RKO (cell line): ENCODE measurements at regions not wholly inside any gene's neighbourhood (a gene's known extent, or its start where the extent isn't known, plus 50 kb on each side); places are given as distances from the start of the nearest gene placed in this dataset.
"Not testable (repeated sequence)": the region's sequence is repeated elsewhere in the genome, so short reads cannot be mapped to it uniquely, and the experiment has no call there.

Source experiments
- DNase-seq: peaks from one replicate; pipeline ENCODE4 v3.0.0-alpha.2; 2016; ENCODE audit warnings: low spot score

DNA sequence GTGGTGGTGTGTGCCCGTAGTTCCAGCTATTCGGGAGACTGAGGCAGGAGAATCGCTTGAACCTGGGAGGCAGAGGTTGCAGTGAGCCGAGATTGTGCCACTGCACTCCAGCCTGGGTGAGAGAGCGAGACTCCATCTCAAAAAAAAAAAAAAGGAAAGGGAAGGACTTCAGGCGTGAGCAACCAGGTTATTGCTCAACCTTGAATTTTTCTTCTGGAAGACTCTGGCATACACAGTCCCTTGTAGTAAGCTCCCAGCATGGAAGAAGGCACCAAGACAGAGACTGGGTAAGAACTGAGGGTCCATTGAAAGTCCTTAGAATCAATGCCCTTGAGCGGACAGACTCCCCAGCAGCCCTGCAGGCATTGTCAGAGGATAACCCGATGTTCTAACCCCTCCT, 75.0 kb downstream of the C9orf50 start:
- not testable (repeated sequence) for DNase-seq

DNA sequence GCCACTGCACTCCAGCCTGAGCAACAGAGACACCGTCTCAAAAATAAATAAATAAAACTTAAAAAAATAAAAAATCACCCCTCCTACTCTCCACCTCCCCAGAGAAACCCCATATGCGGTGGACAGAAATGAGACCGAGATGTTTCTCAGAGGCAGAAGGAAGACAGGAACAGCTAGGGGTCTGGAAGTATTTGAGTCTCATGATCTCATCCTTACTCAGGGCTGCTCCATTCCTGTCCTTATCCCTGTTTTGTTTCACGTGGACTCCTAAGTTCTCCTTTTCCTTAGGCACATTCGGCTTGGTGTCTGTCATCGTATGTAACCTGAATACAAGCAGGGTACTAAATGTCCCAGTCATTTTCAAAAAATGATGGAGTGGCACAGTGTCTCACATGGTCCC, 76.1 kb downstream of the C9orf50 start:
- DNase-seq, result no peak

DNA sequence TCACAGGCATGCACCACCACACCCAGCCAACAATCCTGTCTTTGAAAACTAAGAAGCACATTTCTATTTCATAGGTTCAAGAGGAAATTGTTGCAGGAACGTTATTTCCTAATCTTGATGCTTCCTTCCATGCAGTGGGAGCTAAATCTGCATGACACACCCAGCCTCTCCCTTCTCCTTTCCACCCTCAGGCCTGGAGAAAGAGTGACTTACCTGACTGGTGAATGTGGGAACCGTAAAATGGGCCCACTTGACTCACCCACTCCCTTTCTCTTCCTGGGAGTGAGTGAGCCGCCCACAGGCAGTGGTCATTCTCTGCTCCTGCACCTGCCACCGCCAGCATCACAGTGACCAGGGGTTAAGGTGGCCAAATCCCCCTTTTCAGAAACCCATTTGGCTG, 78.2 kb downstream of the C9orf50 start:
- DNase-seq, result no peak

DNA sequence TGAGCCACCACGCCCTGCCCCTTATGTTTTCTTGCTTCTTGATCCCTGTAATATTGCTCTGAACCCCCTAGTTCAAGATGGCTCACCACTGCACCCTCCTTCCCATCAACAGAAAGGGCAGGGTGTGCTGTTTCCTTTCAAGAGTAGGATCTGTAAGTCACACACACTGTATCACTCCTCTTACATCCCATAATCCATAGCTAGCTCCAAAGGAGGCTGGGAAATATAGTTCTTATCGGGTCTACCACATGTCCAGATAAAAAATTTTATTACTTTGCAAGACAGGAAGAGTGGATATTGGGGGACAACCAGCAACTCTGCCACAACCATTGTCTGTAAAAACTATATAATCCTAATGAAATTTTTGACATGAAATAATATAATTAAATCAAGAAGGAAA, 79.6 kb downstream of the C9orf50 start:
- no peak for DNase-seq

DNA sequence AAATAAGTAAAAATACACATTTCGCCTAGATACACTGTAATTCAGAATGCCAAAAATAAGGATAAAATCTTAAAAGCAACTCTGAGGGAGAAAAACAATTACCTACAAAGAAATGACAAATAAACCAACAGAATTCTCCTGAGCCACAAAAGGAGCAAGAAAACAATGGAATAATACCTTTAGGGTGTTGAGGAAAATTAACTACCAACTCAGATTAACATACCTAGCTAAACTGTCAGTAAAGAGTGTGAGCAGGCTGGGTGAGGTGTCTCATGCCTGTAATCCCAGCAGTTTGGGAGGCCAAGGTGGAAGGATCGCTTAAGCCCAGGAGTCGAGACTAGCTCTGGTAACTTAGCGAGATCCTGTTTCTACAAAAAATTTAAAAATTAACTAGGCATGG, 81.5 kb downstream of the C9orf50 start:
- no peak for DNase-seq

DNA sequence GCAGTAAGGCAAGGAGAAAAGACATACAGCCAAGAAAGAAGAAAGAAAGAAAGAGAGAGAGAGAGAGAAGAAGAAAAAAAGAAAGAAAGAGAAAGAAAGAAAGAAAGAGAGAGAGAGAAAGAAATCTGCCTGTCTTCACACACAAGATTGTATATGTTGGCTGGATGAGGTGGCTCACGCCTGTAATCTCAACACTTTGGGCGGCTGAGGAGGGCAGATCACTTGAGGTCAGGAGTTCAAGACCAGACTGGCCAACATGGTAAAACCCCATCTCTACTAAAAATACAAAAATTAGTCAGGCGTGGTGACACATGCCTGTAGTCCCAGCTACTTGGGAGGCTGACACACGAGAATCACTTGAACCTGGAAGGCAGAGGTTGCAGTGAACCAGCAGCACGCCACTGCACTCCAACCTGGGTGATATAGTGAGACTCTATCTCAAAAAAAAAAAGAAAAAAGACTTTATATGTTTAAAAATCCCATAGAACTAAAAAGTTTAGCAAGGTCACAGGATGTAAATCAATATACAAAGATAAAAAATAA, 89.0 kb downstream of the C9orf50 start:
- DNase-seq, result not testable (repeated sequence)

DNA sequence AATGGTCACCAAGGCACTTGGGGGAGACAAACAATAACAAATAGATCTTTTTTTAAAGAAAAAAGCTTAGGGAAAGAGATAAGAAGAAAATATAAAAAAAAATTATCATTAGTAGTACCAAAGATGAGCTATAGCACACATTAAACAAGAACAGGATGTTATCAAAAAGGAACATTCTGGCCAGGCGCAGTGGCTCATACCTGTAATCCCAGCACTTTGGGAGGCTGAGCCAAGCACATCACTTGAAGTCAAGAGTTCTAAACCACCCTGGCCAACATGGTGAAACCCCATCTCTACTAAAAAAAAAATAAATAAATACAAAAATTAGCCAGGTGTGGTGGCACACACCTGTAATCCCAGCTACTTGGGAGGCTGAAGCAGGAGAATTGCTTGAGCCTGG, 92.9 kb downstream of the C9orf50 start:
- DNase-seq, result not testable (repeated sequence)

DNA sequence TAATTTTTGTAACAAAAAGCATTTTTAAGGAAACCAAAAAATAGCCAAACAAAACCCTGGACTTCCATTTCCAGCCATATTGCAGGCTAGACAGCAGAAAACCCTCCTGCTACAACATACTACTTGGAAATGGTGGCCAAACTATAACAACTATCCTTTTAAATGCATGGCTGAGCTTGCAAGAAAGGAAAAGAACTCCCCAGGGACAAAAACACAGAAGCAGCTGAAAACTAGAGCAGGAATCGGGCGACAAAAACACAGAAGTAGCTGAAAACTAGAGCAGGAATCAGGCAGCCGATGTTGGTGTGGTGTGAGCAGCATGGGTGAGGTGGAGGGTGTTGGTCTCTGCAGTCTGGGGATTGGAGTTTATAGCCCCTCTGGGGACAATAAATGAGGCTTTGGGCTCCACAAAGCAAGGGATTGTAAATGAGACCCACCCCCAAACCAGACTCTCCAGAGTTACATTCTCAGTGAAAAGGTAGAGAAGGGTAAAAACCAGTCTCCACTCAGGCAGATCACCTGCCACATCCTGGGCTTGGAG, 95.2 kb downstream of the C9orf50 start:
- DNase-seq, result no peak

DNA sequence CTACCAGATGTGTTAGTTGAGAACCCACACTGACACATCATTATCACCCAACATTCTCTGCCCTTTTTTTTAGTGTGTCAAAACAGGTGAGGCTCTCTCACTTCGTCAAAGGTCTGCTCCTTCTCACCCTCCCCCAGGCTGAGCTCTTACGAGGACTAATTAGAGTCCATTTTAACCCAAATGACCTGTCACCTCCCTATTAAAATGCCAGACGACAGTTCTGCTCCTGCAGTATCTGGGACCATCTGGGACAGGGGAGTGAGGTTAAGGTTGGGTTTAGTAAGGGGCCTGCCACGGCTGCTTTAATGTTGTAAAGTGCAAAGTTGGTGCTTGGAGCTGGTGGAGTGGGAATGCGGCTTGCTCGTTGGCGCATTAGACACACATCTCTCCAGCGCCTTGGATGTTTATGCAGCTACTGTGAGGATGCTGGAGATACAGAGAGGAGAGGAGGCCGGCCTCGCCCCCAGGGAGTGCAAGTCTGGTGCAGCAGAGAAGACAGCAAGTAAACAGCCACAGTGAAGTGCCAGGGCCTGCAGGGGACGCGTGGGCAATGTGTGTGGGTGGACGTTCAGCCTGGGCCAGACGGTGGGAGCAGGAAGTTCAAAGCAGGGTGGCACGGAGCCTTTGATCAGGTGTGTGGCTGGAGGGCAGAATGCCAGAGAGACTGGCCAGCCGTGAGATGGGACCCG, 96.2 kb downstream of the C9orf50 start:
- DNase-seq, result no peak

DNA sequence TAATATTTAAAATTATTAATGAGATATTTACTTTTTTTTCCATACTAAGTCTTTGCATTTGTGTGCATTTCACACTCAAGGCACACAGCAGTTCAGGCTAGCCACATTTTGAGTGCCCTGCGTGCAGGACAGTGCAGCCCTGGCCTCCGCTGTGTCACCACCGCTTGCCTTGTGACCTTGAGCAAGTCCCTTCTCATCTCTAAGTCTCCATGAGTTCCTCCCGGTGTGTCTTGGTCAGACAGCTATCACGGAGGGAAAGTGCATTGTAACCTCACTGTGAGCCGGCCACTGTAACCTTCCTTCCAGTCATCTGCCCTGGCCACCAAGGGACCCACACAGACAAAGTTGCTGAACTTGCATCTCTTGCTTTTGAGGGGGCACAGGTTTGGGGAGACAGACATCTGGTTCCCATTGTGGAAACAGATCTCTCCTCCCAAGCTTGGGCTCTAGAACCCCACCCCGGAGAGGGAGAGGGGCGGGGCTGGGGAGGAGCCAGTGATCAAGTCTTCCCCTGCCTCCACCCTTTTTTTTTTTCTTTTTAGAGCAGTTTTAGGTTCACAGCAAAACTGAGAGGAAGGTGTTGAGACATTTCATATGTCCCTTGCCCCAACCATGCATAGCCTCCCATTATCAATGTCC, 96.8 kb downstream of the C9orf50 start:
- no peak for DNase-seq

DNA sequence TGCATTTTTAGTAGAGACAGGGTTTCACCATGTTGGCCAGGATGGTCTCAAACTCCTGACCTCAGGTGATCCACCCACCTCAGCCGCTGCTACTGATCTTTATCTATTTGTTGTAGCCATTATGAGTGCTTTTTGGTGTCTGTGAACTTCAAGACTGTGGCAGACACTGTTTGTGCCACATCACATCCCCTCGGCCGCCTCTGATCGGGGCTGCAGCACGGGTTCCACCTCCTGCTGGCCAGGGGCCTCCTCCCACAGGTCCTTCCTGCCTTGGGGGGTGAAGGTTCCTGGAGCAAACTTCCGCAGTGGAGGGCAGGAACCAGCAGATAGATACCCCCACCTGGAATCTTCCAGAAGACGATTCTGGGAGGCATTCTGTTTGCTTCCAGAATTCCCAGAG, 98.5 kb downstream of the C9orf50 start:
- no peak for DNase-seq

DNA sequence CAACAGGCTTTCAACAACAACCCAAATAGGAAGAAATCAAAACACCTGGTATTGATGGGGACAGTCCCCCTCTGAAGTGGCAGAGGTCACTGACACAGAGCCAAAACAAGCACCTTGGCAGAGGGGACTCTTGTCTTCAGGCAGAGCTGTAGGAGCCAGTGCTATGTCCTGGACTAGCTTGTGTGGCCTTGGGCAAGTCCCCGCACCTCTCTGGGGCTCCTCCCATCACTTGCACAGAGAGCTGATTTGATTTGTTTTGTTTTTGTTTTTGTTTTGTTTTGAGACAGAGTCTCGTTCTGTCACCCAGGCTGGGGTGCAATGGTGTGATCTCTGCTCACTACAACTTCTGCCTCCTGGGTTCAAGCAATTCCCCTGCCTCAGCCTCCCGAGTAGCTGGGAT, 100.8 kb downstream of the C9orf50 start:
- no peak for DNase-seq

DNA sequence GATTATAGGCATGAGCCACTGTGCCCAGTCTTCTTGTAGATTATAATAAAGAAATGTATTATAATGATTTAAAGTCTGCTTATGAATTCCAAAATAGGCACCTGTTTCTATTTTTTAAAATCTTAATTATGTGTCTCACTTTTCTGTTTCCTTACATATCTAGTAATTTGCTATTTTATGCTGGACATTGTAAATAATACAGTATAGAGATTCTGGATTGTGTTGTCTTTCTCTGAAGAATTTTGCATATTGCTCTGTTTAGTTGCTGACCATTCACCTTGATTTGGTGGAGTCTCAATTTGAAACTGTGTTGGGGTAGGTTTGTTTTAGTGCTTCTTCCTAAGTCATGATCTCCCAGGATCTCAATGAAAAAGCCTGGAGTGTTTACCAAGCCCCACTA, 102.8 kb downstream of the C9orf50 start:
- no peak for DNase-seq

DNA sequence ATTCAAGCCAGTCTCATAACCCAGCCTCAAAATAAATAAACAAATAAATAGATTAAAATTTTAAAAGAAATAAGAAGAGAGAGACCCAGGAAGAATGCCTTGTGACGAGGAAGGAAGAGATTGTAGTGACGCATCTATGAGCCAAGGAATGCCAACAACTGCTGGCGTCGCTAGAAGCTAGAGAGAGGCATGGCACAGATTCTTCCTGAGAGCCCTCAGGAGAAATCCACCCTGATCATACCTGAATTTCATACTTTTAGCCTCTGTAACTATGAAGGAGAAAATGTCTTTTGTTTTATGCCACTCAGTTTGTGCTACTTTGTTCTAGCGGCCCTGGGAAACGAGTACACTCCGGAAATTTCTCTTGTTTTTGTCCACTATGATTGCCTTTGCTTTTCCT, 103.9 kb downstream of the C9orf50 start:
- DNase-seq, result no peak

DNA sequence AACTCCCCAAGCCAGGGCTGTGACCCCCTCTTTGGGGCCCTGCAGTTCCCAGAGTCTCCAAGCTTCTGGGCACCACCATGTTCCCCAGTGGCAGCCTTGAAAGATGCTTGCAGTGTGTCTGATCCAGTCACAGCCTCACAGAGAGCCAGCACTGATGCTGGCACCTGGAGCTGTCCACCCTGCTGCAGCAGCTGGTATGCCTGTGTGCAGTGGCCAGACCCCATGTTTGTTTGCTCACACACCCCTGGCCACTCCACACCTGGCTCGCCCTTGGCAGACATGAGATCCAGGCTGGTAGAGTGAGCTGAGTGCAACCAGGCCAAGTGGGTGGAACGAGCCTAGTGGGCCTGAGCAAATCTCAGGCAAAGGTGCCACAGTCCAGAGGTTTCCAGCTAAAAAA, 106.0 kb downstream of the C9orf50 start:
- no peak for DNase-seq

DNA sequence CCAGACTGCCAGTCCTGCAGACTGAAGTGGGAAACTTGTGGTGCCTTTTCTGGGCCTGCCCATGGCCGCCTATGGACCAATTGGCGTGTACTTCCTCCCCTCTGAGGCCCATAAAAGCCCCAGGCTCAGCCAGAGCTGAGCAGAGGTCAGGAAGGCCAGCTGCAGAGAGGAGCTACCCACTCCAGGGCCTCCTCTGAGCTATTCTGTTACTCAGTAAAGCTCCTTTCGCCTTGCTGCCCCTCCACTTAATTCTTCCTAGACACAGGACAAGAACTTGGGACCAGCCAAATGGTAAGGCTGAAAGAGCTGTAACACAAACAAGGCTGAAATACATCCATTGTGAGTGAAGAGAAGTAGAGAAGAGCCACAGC, 106.4 kb downstream of the C9orf50 start:
- DNase-seq, result no peak

DNA sequence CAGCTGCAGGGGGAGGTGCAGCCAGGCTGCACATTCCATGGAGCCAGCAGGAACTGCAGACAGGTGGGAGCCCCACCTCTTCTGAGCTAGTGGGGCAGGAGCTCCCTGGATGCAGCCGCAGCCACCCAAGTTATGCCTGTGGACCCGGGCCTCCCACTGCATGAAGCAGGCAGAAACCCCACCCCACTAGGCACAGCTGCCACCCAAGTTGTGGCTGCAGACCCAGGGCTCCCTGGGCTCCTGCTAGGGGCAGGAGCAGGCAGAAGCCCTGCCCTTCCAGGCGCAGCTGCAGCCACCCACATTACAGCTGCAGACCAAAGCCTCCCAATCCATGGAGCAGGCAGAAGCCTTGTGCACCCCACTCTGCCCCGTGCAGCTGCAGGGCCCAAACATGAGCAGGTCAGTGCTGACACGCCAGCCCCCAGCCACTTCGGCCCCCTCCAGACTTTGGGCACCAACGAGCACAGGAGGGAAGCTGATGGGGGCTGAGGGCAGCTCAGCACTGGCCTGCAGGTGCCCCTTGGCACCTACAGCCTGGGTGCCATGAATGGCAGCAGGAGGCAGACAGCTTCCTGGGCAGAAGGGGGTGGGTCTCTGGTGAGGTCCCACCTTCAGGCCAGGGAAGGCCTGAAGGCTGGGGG, 106.9 kb downstream of the C9orf50 start:
- no peak for DNase-seq

DNA sequence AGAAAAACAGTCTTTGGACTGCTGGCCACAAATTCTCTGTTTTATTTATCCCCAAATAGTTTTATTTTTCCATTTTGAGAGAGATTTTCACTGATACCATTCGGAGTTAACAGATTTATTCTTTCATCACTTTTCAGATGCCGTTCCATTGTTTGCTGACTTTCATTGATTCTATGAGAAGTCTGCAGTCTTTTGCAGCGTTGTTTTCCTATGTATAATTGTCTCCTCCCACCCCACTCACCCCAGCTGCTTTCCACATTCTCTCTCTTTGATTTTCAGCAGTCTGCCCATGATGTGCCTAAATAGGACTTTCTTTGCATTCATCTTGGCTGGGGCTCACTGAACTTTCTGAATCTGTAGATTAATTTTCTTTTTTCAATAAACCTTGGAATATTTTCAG, 107.6 kb downstream of the C9orf50 start:
- DNase-seq, result no peak

DNA sequence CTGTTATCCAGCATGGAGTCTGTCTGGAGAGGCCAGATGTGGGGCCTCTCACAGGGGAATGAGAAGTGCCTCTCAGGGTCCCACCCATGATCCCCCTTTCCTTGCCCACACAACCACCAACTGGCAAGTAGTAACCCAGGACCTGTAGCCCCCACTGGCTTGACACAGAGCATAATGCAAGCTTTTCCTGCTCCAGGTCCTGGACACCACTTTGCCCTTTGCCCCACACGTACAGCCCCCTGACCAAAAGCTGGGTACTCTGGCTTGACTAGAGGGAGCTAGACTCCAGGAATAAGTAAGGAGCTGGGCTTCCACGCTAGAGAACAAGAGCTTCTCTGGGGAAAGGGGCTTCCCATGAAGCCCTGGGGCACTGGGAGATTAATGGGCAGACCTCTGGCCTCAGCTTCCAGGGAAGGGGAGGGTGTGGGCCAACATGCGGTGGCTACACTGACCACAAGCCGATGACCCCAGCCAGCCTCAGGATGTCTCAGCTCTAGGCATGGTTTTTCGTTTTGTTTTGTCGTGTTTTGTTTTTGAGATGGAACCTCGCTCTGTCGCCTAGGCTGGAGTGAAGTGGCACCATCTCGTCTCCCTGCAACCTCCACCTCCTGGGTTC, 109.5 kb downstream of the C9orf50 start:
- DNase-seq, result no peak

DNA sequence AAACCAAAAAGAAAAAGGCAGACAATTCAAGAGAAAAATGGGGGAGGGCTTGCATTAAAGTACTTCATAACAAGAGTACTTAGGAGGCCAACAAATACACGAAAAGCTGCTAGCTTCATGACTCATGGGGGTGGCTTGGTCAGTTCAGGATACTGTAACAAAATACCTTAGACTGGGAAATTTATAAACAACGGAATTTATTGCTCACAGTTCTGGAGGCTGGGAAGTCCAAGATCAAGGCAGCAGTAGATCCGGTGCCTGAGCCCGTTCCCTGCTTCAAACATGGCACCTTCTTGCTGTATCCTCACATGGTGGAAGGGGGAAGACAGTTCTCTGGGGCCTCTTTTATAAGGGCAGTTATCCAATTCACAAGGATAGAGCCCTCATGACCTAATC, 111.4 kb downstream of the C9orf50 start:
- DNase-seq, result peak; percentile 73

DNA sequence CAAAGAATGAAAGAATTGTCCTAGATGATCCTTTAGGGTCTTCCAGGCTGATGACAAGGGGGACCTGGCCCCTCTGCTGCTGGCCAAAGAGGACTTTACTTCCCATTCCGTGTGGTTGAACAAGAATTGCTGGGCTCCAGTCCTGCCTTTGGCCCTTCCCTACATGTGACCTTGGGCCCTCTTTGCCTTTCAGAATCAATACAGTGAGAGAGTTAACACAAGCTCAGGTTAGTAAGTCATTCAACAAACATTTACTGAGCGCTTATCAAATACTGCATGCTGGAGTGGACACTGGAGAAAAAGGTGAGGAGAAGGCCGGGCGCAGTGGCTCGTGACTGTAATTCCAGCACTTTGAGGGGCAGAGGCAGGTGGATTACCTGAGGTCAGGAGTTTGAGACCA, 113.1 kb downstream of the C9orf50 start:
- no peak for DNase-seq

DNA sequence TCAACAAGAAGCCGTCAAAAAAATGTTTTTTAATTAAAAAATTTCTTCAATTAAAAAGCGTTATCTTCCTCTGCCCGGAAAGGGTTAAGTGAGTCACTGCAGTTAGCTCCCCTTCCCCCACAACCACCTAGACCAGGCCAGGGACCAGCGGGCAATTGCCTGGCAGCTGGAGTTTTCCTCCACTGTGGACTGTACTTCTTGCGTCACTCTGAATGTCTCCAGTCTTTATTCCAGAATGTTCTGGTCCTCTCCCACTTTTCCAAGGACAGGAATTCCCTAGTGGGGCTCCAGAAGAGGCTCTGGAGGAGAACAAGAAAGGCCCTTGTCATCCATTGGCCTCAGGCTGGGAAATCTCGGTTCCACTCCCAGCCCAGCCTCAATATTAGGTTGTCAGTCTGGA, 114.0 kb downstream of the C9orf50 start:
- DNase-seq, result no peak

DNA sequence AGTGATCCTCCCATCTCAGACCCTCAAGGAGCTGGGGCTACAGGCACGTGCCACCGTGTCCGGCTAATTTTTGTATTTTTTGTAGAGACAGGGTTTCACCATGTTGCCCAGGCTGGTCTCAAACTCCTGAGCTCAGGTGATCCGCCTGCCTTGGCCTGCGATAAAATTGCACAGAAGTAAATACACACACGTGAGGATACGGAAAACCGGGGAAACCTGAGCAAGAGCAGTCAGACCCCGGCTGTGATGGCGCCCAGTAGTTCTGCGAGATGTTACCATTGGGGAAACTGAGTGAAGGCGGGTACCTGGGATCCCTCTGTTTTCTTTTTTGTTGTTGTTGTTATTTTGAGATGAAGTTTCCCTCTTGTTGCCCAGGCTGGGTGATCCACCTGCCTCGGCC, 114.9 kb downstream of the C9orf50 start:
- DNase-seq, result no peak
